ENCODE measurements at regions not wholly inside any gene's neighbourhood (a gene's known extent, or its start where the extent isn't known, plus 50 kb on each side); places are given as distances from the start of the nearest gene placed in this dataset.

GRCh38 chr2:6671913-6672312 lies 193.8 kb downstream of the CMPK2 start:
- ChIA-PET CTCF (ENCODE audit: low intra/inter-chr PET ratio, low total read pairs) (no interaction called here), POLR2A (no interaction called here)
- intact Hi-C loops (cut with micrococcal nuclease; ENCODE audit: unreplicated experiment) = no loop called here
- no peak for DNase-seq (ENCODE audit: low spot score)
- Histone ChIP-seq H3K27ac (ENCODE audit: extremely low read length, insufficient read depth, low read length) (no peak overlapping the region), H3K4me3 (replicated peaks in 1 of 3; ENCODE audit: insufficient read depth in 1 of 3, low read depth in 2 of 3, low read length in 3 of 3) (no peak overlapping the region), H3K9ac (ENCODE audit: insufficient read depth, low read depth, low read length) (no peak overlapping the region), H3K79me2 (ENCODE audit: insufficient read depth, low read length) (no peaks in the 10 kb centered on the region), H2AFZ (ENCODE audit: low read length) (no peak overlapping the region), H3K9me3 (ENCODE audit: low read length) (no peaks in the 10 kb centered on the region), H3K36me3 (replicated peaks in 1 of 2; ENCODE audit: control insufficient read depth in 1 of 2, insufficient read depth in 2 of 2, low read length in 2 of 2) (no peaks in the 10 kb centered on the region), H4K20me1 (ENCODE audit: insufficient read depth, low read length) (no peaks in the 10 kb centered on the region), H3K4me2 (ENCODE audit: low read depth, low read length) (no peak overlapping the region), H3K4me1 (ENCODE audit: insufficient read depth, low read length) (no peaks in the 10 kb centered on the region), H3K27me3 (ENCODE audit: control insufficient read depth in 1 of 2, insufficient read depth in 2 of 2, low read length in 2 of 2) (peaks cover 0 to 4% of the 10 kb centered on the region in 2 experiments; a peak in 1 of 5 replicates)
- 2% methylated on average over 1 of the region's 1 CpG for WGBS (ENCODE audit: low lambda C conversion rate)
- no peak for FAIRE-seq
- in situ Hi-C loops (cut with HindIII; ENCODE audit: extremely low pct_ligation_motif_present, low pct_unique_long_range_greater_than_20kb) = no loop called here
- no peak for ATAC-seq
- BruUV-seq (replicated peaks) = no TSS peak
- TF ChIP-seq ARNT2 (CRISPR knock-in tag; IDR thresholded peaks at IDR 0.05; ENCODE audit: low read depth) (no peak), ZNF557 (CRISPR knock-in tag; IDR thresholded peaks at IDR 0.05) (no peak), HMGA1 (CRISPR knock-in tag; conservative IDR thresholded peaks at IDR 0.05) (no peak), ZNF382 (CRISPR knock-in tag; IDR thresholded peaks at IDR 0.05; ENCODE audit: borderline replicate concordance) (no peak), MTA3 (CRISPR knock-in tag; IDR thresholded peaks at IDR 0.05) (no peak), ZNF672 (CRISPR knock-in tag; IDR thresholded peaks at IDR 0.05) (no peak), JARID2 (CRISPR knock-in tag; IDR thresholded peaks at IDR 0.05; ENCODE audit: insufficient replicate concordance) (no peak), ZNF883 (CRISPR knock-in tag; IDR thresholded peaks at IDR 0.05; ENCODE audit: not compliant biosample characterization) (no peak)

- Histone ChIP-seq H3K4me2 (ENCODE audit: low read depth, low read length) (no peak overlapping the region), H3K9me3 (ENCODE audit: low read length) (no peaks in the 10 kb centered on the region), H3K27ac (ENCODE audit: extremely low read length, insufficient read depth, low read length) (no peak overlapping the region), H2AFZ (ENCODE audit: low read length) (no peak overlapping the region), H3K9ac (ENCODE audit: insufficient read depth, low read depth, low read length) (no peak overlapping the region), H4K20me1 (ENCODE audit: insufficient read depth, low read length) (no peaks in the 10 kb centered on the region), H3K36me3 (replicated peaks in 1 of 2; ENCODE audit: control insufficient read depth in 1 of 2, insufficient read depth in 2 of 2, low read length in 2 of 2) (no peaks in the 10 kb centered on the region), H3K4me3 (replicated peaks in 1 of 3; ENCODE audit: insufficient read depth in 1 of 3, low read depth in 2 of 3, low read length in 3 of 3) (no peak overlapping the region), H3K27me3 (ENCODE audit: control insufficient read depth in 1 of 2, insufficient read depth in 2 of 2, low read length in 2 of 2) (peaks cover 0 to 4% of the 10 kb centered on the region in 2 experiments; a peak in 1 of 5 replicates), H3K4me1 (ENCODE audit: insufficient read depth, low read length) (no peaks in the 10 kb centered on the region), H3K79me2 (ENCODE audit: insufficient read depth, low read length) (no peaks in the 10 kb centered on the region)
- in situ Hi-C loops (cut with HindIII; ENCODE audit: extremely low pct_ligation_motif_present, low pct_unique_long_range_greater_than_20kb) (no loop called here), intact Hi-C loops (cut with micrococcal nuclease; ENCODE audit: unreplicated experiment) (no loop called here)
- no peak for DNase-seq (ENCODE audit: low spot score)
- FAIRE-seq = no peak
- CTCF ChIA-PET (ENCODE audit: low intra/inter-chr PET ratio, low total read pairs) = no interaction called here
- no TSS peak for BruUV-seq (replicated peaks)
- no peak for ATAC-seq
- POLR2A ChIA-PET = no interaction called here
- 3% methylated on average over 3 of the region's 3 CpGs for WGBS (ENCODE audit: low lambda C conversion rate)
- TF ChIP-seq ZNF142 (CRISPR knock-in tag; IDR thresholded peaks at IDR 0.05) (no peak), TRIM24 (CRISPR knock-in tag; IDR thresholded peaks at IDR 0.05) (no peak), ZNF572 (CRISPR knock-in tag; IDR thresholded peaks at IDR 0.05) (no peak), THAP11 (CRISPR knock-in tag; IDR thresholded peaks at IDR 0.05) (no peak), POLR2G (IDR thresholded peaks at IDR 0.05; ENCODE audit: low read depth, low read length) (no peak), ZNF576 (CRISPR knock-in tag; IDR thresholded peaks at IDR 0.05) (no peak), RAD21 (CRISPR knock-in tag; IDR thresholded peaks at IDR 0.05) (no peak), ISL2 (CRISPR knock-in tag; IDR thresholded peaks at IDR 0.05) (no peak), ARNT2 (CRISPR knock-in tag; IDR thresholded peaks at IDR 0.05; ENCODE audit: low read depth) (no peak)
These were observed 191.3 kb downstream of the CMPK2 start for GRCh38 chr2:6674381-6674780.

All from HepG2 (cell line).